Epidermal melanocyte (primary cell): ENCODE measurements at regions not wholly inside any gene's neighbourhood (a gene's known extent, or its start where the extent isn't known, plus 50 kb on each side); places are given as distances from the start of the nearest gene placed in this dataset.
"Not testable (repeated sequence)": the region's sequence is repeated elsewhere in the genome, so short reads cannot be mapped to it uniquely, and the experiment has no call there.

Experiments used
- DNase-seq: peaks from one replicate; pipeline ENCODE4 v3.0.0; 2011; ENCODE audit warnings: low spot score; ENCODE audit not compliant: insufficient read length

DNA sequence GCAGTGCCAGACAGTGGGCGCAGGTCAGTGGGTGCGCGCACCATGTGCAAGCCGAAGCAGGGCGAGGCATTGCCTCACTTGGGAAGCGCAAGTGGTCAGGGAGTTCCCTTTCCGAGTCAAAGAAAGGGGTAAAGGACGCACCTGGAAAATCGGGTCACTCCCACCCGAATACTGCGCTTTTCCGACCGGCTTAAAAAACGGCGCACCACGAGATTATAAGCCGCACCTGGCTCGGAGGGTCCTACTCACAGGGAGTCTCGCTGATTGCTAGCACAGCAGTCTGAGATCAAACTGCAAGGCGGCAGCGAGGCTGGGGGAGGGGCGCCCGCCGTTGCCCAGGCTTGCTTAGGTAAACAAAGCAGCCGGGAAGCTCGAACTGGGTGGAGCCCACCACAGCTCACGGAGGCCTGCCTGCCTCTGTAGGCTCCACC is 77.9 kb downstream of the NR4A2 start:
- not testable (repeated sequence) for DNase-seq

DNA sequence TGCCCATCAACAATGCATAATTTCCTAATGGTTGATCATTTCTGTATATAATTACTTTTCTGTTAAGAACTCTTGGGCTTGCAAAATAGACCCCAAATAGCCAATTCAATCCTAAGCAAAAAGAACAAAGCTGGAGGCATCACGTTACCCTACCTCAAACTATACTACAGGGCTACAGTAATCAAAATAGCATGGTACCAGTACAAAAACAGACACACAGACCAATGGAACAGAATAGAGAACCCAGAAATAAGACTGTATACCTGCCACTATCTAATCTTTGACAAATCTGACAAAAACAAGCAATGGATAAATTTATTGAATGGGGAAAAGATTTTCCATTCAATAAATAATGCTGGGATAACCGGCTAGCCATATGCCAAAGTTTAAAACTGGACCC is 78.8 kb downstream of the NR4A2 start:
- DNase-seq: no peak

DNA sequence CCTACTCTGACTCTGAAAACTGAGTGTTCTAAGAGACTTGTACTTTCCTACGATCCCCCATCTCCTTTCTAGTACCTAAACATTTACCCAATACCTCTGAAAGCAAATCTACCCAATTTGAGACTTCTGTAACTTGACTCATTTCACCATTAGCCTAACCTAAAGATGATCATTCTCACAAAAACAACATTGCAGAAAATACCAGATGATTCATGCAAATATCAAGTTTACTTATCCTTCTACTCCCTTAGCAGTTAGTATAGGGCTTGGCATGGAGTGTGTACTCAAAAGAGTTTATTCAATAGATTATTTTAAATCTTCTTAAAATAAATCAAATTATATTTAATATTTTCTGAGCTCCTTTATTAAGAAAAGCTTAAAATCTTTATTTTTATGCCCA is 89.6 kb downstream of the NR4A2 start:
- no peak for DNase-seq

DNA sequence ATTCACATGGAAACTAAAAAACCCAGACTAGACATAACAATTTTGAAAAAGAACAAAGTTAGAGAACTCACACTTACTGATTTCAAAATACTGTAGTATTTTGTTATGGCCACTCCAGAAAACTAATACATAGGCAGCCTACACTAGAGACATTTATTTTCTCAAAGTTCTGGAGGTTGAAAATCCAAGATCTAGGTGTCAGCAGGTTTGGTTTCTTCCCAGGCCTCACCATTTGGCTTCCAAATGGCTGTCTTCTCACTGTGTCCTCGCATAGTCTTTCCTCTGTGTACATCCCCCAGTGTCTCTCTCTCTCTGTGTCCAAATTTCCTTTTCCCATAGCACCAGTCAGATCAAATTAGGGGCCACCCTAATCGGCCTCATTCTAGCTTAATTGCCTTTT is 95.0 kb downstream of the NR4A2 start:
- DNase-seq: no peak

DNA sequence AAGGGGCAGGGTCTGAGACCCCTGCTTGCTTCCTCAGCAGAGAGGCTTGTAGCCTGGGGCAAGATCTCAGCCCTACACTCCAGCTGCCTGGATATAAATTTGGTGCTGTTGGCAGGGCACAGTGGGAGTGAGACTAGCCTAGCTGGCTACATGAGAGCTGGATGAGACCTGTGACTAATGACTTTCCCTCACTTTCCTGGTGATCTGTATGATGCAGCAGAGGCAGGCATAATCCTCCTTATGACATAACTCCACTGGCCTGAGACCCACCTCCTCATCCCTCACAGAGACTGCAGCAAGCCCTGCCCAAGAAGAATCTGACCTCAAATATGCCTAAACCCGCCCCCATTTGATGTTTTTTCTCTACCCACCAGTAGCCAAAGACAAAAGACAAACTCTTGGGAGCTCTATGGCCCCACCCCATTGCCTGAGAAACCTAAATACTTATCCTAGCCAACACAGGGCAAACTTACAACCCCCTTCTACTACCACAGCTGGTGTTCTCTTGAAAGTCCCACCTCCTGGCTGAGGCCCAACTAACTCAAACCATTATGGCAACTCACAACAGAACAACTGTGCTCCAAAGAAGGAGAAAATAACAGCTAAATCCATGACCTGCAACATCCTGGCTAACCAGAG is 102.7 kb downstream of the NR4A2 start:
- DNase-seq: no peak

DNA sequence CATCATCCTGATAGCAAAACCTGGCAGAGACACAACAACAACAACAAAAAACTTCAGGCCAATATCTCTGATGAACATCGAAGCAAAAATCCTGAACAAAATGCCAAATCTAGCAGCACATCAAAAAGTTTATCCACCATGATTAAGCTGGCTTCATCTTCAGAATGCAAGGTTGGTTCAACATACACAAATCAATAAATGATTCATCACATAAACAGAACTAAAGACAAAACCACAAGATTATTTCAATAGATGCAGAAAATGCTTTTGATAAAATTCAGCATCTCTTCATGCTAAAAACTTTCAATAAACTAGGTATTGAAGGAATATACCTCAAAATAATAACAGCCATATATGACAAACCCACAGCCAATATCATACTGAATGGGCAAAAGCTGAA is 109.2 kb downstream of the NR4A2 start:
- DNase-seq: not testable (repeated sequence)

DNA sequence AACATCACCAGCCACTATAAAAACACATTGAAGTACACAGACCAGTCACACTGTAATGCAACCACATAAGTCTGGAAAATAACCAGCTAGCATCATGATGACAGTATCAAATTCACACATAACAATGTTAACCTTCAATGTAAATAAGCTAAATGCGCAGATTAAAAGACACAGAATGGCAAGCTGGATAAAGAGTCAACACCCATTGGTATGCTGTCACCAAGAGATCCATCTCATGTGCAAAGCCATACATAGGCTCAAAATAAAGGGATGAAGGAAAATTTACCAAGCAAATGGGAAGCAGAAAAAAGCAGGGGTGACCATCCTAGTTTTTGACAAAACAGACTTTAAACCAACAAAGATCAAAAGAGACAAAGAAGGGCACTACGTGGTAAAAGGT is 110.8 kb downstream of the NR4A2 start:
- no peak for DNase-seq

DNA sequence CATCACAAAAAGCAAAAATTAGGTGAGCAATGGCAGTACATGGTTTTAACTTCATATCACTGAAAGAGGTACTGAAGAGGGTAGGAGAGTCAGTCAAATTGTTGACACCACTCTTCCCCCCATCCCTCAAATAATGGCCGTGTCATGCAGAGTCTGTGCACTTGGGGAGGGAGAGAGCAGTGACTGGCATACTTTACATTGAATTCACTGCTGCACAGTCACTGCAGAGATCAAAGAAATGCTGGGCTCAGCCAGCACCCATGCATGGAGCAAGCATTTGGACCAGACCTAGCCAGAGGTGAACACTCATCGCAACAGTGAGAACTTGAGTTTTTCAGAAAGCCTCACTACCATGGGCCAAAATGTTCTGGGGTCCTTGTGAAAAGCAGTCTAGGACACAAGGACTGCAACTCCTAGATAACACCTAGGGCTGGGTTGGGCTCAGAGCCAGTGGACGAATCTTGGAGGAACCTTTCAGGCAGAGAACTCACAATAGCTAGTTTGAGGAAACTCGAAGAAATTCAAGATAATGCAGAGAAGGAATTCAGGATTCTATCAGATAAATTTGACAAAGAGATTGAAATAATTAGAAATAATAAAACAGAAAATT is 112.9 kb downstream of the NR4A2 start:
- no peak for DNase-seq

DNA sequence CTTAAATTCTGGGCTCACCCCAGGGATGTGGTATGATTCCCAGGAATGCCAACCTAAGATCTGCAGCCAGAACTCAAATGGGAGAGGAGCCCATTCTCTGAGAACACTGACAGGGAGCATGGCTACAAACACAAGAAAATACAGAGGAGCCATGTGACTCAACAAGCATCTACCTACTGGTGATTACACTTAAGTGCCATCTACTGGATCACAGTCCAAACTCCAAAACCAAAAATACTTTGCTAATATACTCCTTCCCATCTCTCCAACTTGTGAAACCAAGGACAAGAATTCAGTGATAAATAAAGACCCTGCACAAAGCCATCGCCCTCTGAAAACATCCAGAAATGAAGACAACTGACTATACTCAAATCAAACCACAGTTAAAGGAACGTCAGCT is 116.9 kb downstream of the NR4A2 start:
- DNase-seq: no peak

DNA sequence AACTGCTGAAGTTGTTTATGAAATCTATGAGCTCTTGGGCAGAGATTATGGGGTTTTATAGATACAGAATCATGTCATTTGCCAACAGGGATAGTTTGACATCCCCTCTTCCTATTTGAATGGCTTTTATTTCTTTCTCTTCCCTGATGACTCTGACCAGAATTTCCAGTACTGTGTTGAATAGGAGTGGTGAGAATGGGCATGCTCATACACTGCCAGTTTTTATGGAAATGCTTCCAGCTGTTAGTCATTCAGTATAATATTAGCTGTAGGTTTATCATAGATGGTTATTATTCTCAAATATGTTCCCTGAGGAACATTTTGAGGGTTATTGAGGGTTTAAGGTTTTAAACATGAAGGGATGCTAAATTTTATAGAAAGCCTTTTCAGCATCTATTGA is 121.2 kb downstream of the NR4A2 start:
- no peak for DNase-seq

DNA sequence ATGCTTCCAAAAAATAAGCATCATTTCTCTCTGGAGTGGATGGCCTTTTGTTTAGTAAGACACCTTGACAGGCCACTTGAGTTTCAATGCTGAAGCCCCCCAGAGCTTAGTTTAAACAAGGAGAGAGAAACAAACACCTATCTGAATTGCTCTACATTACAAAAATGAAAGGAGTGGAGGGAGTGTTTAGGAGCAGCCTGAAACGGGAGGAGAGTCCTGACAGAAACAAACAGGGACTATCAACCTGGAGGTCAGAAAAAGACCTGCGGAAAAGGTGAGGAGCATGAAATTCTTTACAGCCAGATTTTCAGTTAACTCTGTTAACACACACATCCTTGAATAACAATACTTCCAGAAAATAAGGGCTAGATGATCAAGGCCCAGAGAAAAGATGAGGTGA is 126.2 kb downstream of the NR4A2 start:
- no peak for DNase-seq

DNA sequence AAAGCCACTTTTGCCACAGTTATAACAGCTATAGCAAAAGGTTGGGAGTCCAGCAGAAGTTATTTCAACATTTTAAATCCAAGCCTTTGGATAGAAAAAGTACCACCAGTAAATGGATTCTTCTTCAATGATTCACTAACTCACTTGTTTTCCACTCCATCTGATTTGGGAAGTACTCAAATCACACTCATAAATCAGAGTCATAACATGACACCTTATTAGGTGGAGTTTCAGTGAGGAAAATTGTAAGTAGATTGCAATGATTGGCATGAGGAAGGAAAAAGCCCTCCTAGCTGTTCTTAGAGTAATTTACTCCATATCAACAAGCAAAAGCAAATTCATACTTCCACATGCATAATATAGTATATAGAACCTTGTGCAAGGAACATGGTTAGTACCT is 132.9 kb downstream of the NR4A2 start:
- no peak for DNase-seq

DNA sequence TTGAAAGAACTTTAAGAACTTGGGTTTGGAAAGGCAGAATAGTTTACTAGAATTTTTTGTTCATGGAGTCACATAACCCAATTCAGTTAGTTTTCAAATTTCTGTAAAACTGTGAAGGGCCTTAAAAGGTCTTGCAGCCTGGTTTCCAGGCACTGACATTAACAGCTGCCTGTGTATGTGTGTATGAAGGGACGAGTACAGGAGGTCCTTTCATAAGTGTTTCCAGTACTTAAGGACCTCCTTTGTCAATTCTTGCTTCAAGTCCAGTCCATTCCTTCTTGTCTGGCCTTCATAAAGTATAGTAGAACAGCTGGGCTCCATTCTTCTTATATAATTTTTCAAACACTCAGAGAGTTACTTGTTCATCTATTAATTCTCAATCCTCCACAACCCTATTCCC is 136.5 kb downstream of the NR4A2 start:
- peak; percentile 21 for DNase-seq

DNA sequence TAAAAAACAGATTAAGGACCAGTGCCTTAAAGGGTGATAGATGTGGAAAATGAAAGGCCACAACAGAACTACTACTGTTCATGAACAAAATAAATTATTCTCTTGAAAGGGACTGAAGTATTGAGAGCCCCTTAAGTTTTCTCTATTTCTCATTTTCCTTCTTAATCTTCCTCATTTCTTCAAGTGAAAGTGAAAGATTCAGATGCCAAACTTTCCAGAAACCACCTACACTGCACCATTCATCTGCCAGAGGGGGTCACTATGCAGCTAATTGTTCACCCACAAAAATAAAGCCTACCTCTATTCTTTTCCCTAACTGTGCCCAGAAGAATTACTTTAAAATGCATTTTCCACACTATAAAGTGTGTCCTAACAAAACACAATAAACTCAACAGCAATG is 140.1 kb downstream of the NR4A2 start:
- DNase-seq: no peak

DNA sequence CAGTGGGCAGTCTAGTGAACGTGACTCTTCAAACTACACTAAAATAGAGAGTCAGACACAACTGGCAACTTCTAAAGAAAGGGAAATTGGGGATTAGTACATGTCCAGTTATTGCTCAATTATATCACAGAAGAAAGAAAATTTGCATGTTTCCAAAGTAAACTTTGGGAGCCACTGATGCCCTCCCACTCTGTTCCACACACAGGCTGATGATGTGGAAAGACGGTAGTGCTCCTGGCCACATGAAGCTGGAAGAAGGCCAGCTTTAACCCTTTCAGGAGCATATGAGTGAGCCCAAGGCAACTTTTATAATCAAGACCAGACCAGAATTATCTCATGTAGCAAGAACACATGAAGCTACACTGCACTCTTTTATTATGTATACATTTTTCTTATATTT is 141.0 kb downstream of the NR4A2 start:
- DNase-seq: no peak

DNA sequence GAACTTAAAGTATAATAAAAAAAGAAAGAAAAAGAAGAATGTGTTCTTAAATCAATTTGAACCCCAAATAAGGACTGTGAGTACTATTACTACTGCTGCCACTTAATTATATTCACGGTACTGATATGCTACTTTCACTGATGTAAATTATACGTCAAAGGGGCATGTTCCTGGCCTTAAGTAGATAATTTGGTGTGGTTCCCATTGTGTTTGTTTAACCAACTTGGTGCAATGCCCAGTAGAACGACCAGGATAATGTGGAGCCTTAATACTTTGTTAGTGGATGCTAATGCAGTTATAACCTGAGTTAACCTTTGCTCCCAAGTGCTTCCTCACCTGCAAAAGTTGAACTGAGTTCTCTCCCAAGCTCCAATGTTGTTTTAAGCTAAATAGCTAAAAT is 142.0 kb downstream of the NR4A2 start:
- no peak for DNase-seq

DNA sequence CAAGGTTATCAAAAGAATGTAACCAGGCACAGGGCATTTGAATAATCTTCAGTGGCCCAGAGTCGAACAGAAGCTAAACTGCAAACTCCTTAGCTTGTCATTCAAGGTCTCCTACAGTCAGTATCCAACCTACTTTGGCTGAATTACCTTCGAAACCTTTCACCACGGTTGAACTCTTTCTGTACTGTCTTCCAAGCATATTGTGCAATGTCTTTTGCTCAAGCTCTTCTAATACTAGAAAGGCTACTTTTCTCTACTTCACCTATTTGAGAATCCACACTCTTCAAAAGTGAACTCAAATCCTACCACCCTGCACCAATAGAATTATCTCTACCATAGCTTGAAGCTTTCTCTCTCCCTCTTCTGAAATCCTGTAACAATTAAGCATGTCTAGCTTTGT is 142.9 kb downstream of the NR4A2 start:
- no peak for DNase-seq

DNA sequence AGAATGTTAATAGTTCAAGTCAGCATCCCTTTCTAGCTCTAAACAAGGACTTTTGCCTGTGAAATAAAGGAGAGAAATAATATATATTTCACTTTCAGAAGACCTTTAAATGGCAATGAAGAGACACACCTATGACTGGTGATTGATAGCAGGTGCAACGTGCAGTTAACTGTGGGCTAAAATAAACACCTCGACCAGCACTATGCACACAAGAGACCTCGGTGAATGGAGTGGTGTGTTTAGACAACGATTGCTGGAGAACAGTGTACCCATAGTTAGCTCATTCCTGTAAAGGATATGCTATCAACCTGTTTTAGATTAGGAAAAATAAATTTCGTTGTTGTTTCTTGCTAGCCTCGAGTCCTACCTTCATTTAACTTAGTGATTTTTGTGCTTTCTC is 143.4 kb downstream of the NR4A2 start:
- DNase-seq: no peak

DNA sequence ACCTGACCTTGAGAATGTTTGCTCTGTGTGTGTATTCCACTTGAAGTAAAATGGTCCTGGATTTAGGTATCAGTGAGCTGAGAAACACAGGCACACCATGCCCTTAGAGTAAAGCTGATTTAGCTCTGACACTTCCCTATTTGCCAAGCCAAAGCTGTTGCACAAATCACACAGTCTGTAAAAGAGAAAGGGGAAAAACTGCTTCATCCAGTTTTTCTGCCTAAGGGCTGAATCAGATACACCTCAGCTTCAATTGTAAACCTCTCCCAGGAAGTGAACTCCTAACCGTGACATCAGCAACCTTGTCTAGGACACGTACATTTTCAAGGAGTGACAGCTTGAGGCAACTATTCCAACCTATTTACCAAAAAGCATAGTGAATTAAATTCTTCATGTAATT is 150.4 kb downstream of the NR4A2 start:
- no peak for DNase-seq

DNA sequence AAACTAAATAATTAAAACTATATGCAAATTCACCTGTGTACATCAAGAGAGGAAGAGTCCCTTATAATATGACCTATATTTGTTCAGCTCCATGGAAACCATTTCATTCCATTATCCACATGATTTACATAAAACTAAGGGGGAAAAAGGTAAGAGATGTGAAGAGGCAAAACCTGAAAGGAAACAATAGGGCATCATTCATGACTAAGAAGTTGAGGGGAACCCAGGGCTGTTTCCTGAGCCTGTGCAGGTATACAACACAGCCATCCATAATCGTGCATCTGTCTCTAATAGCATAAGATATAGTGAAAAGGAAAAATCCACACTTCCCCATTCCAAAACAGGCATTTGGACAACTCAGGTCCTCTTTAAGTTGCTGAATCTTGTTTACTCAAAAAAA is 151.3 kb downstream of the NR4A2 start:
- no peak for DNase-seq

DNA sequence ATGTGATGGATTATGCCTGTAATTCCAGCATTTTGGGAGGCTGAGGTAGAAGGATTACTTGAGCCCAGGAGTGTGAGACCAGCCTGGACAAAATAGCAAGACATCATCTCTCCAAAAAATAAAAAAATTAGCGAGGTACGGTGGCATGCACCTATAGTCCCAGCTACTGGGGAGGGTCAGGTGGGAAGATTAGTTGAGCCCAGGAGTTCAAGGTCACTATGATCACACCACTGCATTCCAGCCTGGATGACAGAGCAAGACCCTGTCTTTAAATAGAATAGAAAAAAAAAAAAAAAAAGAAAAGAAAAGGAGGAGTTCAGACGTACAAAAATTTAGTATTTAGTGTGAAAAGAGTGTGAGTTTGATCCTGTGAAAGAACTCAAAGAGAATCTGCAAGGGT is 154.9 kb downstream of the NR4A2 start:
- no peak for DNase-seq

DNA sequence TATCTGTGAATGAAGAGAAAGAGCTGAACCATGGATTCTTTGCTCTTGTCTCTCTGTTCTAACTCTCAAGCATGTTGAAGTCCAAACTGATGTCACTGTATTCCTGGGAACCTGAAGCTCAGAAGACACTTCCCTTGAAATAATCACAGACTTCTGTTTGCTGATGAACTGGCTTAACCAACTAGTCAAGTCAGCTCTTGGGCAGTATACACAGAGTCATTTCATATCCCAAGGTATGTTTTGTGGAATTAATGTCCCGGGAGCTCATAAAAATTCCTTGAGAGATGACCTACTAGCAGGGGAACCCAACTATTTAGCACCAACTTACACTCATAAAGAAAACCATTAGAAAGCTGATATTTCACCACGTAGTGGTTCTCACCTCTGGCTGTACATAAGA is 156.6 kb downstream of the NR4A2 start:
- DNase-seq: no peak

DNA sequence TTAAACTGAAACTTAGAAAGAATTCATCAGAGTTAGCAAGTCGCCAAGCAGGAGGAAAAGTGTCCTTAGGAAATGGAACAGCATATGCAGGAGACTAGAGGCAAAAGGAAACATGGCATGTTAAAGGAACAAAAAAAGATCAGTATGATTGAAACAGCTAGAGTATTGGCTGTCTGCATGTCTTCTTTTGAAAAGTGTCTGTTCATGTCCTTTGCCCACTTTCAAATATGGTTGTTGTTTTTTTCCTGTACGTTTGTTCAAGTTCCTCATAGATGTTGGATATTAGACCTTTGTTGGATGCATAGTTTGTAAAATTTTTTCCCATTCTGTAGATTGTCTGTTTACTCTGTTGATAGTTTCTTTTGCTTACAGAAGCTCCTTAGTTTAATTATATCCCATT is 161.6 kb downstream of the NR4A2 start:
- DNase-seq: no peak

DNA sequence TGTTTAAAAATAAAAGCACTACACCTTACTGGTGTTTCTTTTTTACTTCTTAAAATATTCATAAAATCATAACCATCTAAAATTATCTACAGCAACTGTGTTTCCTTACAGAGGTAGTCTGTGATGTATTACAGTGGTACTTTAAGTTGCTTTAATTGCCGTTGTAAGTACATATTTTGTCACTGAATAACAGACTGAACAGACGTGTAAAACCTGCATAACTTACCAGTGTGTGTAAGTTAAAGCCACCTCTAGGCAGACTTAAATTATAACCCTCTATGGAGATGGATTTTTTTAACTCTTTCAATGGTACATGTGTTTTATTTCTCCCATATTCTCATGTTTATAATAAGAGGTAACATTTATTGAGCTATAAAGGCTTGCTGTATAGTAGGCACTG is 166.8 kb downstream of the NR4A2 start:
- no peak for DNase-seq
